DND-41 (cell line): ENCODE measurements at regions not wholly inside any gene's neighbourhood (a gene's known extent, or its start where the extent isn't known, plus 50 kb on each side); places are given as distances from the start of the nearest gene placed in this dataset.
A peak's percentile ranks its signal among the peaks of the same experiment; 100 is the strongest.

ENCODE experiments used
- ATAC-seq: fragments of 200-7000 bp; cut with Tn5 transposase; 3 replicates; pipeline ENCODE4 v1.9.1; 2021; ENCODE audit warnings: low read depth; ENCODE audit not compliant: insufficient read depth
- DNase-seq: peaks from one replicate; pipeline ENCODE4 v3.0.0-alpha.2; 2020
- H2AFZ ChIP-seq: 2 replicates; pipeline ENCODE4 v1.6.0; 2012; ENCODE audit warnings: low read depth, low read length
- H3K27ac ChIP-seq: 2 replicates; pipeline ENCODE4 v1.5.1; 2012; ENCODE audit warnings: low read length, inconsistent platforms
- H3K27me3 ChIP-seq: fragments of 200-600 bp; sonication (generic); 2 replicates; pipeline ENCODE4 v1.6.0; 2012; ENCODE audit warnings: low read length, mild to moderate bottlenecking, inconsistent platforms; ENCODE audit not compliant: insufficient read depth, poor library complexity
- H3K36me3 ChIP-seq: 2 replicates; pipeline ENCODE4 v1.5.1; 2012; ENCODE audit warnings: low read length, inconsistent platforms; ENCODE audit not compliant: insufficient read depth
- H3K4me1 ChIP-seq: 2 replicates; pipeline ENCODE4 v1.5.1; 2012; ENCODE audit warnings: mild to moderate bottlenecking, low read length; ENCODE audit not compliant: insufficient read depth
- H3K4me2 ChIP-seq: 2 replicates; pipeline ENCODE4 v1.6.0; 2012; ENCODE audit warnings: mild to moderate bottlenecking, moderate library complexity, low read length, inconsistent platforms; ENCODE audit not compliant: insufficient read depth
- H3K4me3 ChIP-seq, 2 experiments: fragments of 200-600 bp in 1 of 2; shearing (Covaris generic) in 1 of 2; 2 replicates each; pipeline ENCODE4 v1.5.1; 2012 to 2016; ENCODE audit warnings: inconsistent platforms in 2 of 2, low read length in 2 of 2, mild to moderate bottlenecking in 2 of 2, low read depth in 1 of 2, moderate library complexity in 1 of 2
- H3K79me2 ChIP-seq: 2 replicates; pipeline ENCODE4 v1.6.0; 2012; ENCODE audit warnings: low read length, inconsistent platforms; ENCODE audit not compliant: insufficient read depth
- H3K9ac ChIP-seq: 2 replicates; pipeline ENCODE4 v1.6.0; 2012; ENCODE audit warnings: low read depth, mild to moderate bottlenecking, inconsistent platforms, low read length, moderate library complexity
- H3K9me3 ChIP-seq: 2 replicates; pipeline ENCODE4 v1.5.1; 2012; ENCODE audit warnings: low read length, moderate library complexity, mild to moderate bottlenecking, inconsistent platforms; ENCODE audit not compliant: insufficient read depth, severe bottlenecking
- H4K20me1 ChIP-seq: 2 replicates; pipeline ENCODE4 v1.6.0; 2012; ENCODE audit warnings: low read length; ENCODE audit not compliant: insufficient read depth
- CTCF ChIP-seq: IDR thresholded peaks from 2 replicates; pipeline ENCODE4 v1.5.1; 2012; ENCODE audit warnings: borderline replicate concordance, low read length, moderate library complexity, mild to moderate bottlenecking; ENCODE audit not compliant: poor library complexity, severe bottlenecking; ENCODE audit errors: extremely low read depth
- EZH2 ChIP-seq: IDR thresholded peaks from 3 replicates; pipeline ENCODE4 v1.6.1; 2012; ENCODE audit warnings: borderline replicate concordance, low read depth, mild to moderate bottlenecking, moderate library complexity, low read length, inconsistent platforms; ENCODE audit not compliant: severe bottlenecking

- no peaks in the 10 kb centered on the region for H3K79me2 ChIP-seq
- H3K9me3 ChIP-seq: no peaks in the 10 kb centered on the region
- H2AFZ ChIP-seq: no peak overlapping the region
- H3K4me3 ChIP-seq: no peak overlapping the region
- no peak overlapping the region for H3K4me2 ChIP-seq
- no peaks in the 10 kb centered on the region for H4K20me1 ChIP-seq
- DNase-seq (no peak), ATAC-seq (no peak)
- no peak overlapping the region for H3K9ac ChIP-seq
- no peak overlapping the region for H3K27ac ChIP-seq
- peak; percentile 32 for TF ChIP-seq CTCF
- TF ChIP-seq EZH2: no peak
- H3K4me1 ChIP-seq: no peaks in the 10 kb centered on the region
- peaks cover 3% of the 10 kb centered on the region for H3K27me3 ChIP-seq
- no peaks in the 10 kb centered on the region for H3K36me3 ChIP-seq
Observed at GRCh38 chr20:11585752-11586352, 331.8 kb upstream of the BTBD3 start.

GRCh38 chr20:11588875-11589274, 328.8 kb upstream of the BTBD3 start:
- Histone ChIP-seq H3K4me1 (no peaks in the 10 kb centered on the region), H3K9ac (no peak overlapping the region), H2AFZ (no peak overlapping the region), H3K9me3 (no peaks in the 10 kb centered on the region), H3K4me2 (no peak overlapping the region), H3K27ac (no peak overlapping the region), H4K20me1 (no peaks in the 10 kb centered on the region), H3K4me3 (no peak overlapping the region), H3K79me2 (no peaks in the 10 kb centered on the region), H3K36me3 (no peaks in the 10 kb centered on the region), H3K27me3 (no peaks in the 10 kb centered on the region)
- TF ChIP-seq CTCF: no peak
- no peak for TF ChIP-seq EZH2
- DNase-seq (no peak), ATAC-seq (no peak)

GRCh38 chr20:11591965-11592364, 325.7 kb upstream of the BTBD3 start:
- H3K4me3 ChIP-seq: no peak overlapping the region
- no peaks in the 10 kb centered on the region for H4K20me1 ChIP-seq
- no peaks in the 10 kb centered on the region for H3K36me3 ChIP-seq
- no peaks in the 10 kb centered on the region for H3K27me3 ChIP-seq
- no peak overlapping the region for H3K27ac ChIP-seq
- no peak overlapping the region for H2AFZ ChIP-seq
- TF ChIP-seq EZH2: no peak
- no peak for TF ChIP-seq CTCF
- no peak overlapping the region for H3K4me2 ChIP-seq
- no peaks in the 10 kb centered on the region for H3K4me1 ChIP-seq
- H3K9ac ChIP-seq: no peak overlapping the region
- ATAC-seq (no peak), DNase-seq (no peak)
- H3K9me3 ChIP-seq: no peaks in the 10 kb centered on the region
- no peaks in the 10 kb centered on the region for H3K79me2 ChIP-seq
